ENCODE measurements at regions not wholly inside any gene's neighbourhood (a gene's known extent, or its start where the extent isn't known, plus 50 kb on each side); places are given as distances from the start of the nearest gene placed in this dataset.

GRCh38 chr14:87815121-87815520 lies 177.9 kb downstream of the GALC start:
- ATAC-seq (no peak), FAIRE-seq (no peak), DNase-seq (ENCODE audit: low read depth, low spot score) (no peak)
- no peaks in the 10 kb centered on the region for H3K9me3 ChIP-seq (replicated peaks; ENCODE audit: control insufficient read depth, insufficient read depth, low read length)
- CTCF ChIA-PET, result interaction anchor here (0.6 to 1.4 kb wide), 2 partner anchors 9 to 909 kb away, joined by 3 to 6 read pairs; no protein-coding TSS in a partner anchor
- H3K4me1 ChIP-seq (ENCODE audit: control insufficient read depth, insufficient read depth, low read length), result no peaks in the 10 kb centered on the region
- intact Hi-C loops (cut with micrococcal nuclease; ENCODE audit: unreplicated experiment), result no loop called here
- no peak overlapping the region for H3K4me2 ChIP-seq (ENCODE audit: control insufficient read depth, insufficient read depth)
- in situ Hi-C loops (cut with MboI), result no loop called here
- no peak overlapping the region for H2AFZ ChIP-seq (ENCODE audit: control insufficient read depth, low read depth, low read length)
- SMC1A ChIA-PET (ENCODE audit: uncharacterized antibody, unreplicated experiment), result no interaction called here
- TF ChIP-seq BCLAF1 (IDR thresholded peaks at IDR 0.05) (no peak), E2F4 (IDR thresholded peaks at IDR 0.05; ENCODE audit: low read depth, low read length) (no peak), FOXM1 (IDR thresholded peaks at IDR 0.05; ENCODE audit: low read depth, low read length) (no peak), TCF7 (IDR thresholded peaks at IDR 0.05; ENCODE audit: borderline replicate concordance) (no peak), KDM1A (IDR thresholded peaks at IDR 0.05; ENCODE audit: borderline replicate concordance) (no peak), HSF1 (IDR thresholded peaks at IDR 0.05; ENCODE audit: low read depth, low read length) (no peak), NR2C2 (IDR thresholded peaks at IDR 0.05; ENCODE audit: borderline replicate concordance, control insufficient read depth, insufficient read length, low read depth) (no peak), PRDM15 (CRISPR knock-in tag; IDR thresholded peaks at IDR 0.05) (no peak), TARDBP (IDR thresholded peaks at IDR 0.05; ENCODE audit: borderline replicate concordance) (no peak)
- no peaks in the 10 kb centered on the region for H3K79me2 ChIP-seq (ENCODE audit: control insufficient read depth, insufficient read depth, low read length)
- H3K4me3 ChIP-seq, result no peak overlapping the region
- no peak overlapping the region for H3K27ac ChIP-seq (ENCODE audit: control insufficient read depth, insufficient read depth)
- 48% methylated on average over 9 of the region's 9 CpGs for WGBS (ENCODE audit: insufficient coverage, insufficient replicate concordance, low lambda C conversion rate, missing lambda C conversion rate)
- no peaks in the 10 kb centered on the region for H4K20me1 ChIP-seq (ENCODE audit: control insufficient read depth, insufficient read depth)
- no peaks in the 10 kb centered on the region for H3K36me3 ChIP-seq (ENCODE audit: control insufficient read depth in 2 of 2, insufficient read depth in 2 of 2, low read length in 1 of 2)
- no TSS peak for BruUV-seq (replicated peaks)
- RAD21 ChIA-PET (ENCODE audit: unreplicated experiment), result no interaction called here
- no peak overlapping the region for H3K9ac ChIP-seq (ENCODE audit: control insufficient read depth, insufficient read depth, low read length)
- POLR2A ChIA-PET, result no interaction called here
- no peaks in the 10 kb centered on the region for H3K27me3 ChIP-seq (replicated peaks in 1 of 2; ENCODE audit: control insufficient read depth in 2 of 2, insufficient read depth in 2 of 2, low read length in 1 of 2)
